DLD1 (cell line): ENCODE measurements at regions not wholly inside any gene's neighbourhood (a gene's known extent, or its start where the extent isn't known, plus 50 kb on each side); places are given as distances from the start of the nearest gene placed in this dataset.
"Not testable (repeated sequence)": the region's sequence is repeated elsewhere in the genome, so short reads cannot be mapped to it uniquely, and the experiment has no call there.

Experiments
- in situ Hi-C: cut with HindIII; loops from 2 replicates; pipeline ENCODE4 v1.10.0; 2017; ENCODE audit warnings: low sequenced_read_pairs

- in situ Hi-C loops = no loop called here
These were observed 1138.1 kb upstream of the CHAC2 start for GRCh38 chr2:52629531-52629930.

- in situ Hi-C loops = no loop called here
These were observed 1145.3 kb upstream of the CHAC2 start for GRCh38 chr2:52622266-52622665.

GRCh38 chr2:52613064-52613463 lies 1154.5 kb upstream of the CHAC2 start:
- in situ Hi-C loops = no loop called here

GRCh38 chr2:52611759-52612158 lies 1155.8 kb upstream of the CHAC2 start:
- in situ Hi-C loops = no loop called here

GRCh38 chr2:52608030-52608429 lies 1159.6 kb upstream of the CHAC2 start:
- in situ Hi-C loops = no loop called here

- in situ Hi-C loops = no loop called here
These were observed 1170.3 kb upstream of the CHAC2 start for GRCh38 chr2:52597346-52597745.

- in situ Hi-C loops = no loop called here
These were observed 1173.6 kb upstream of the CHAC2 start for GRCh38 chr2:52594026-52594425.

- in situ Hi-C loops = not testable (repeated sequence)
These were observed 1183.5 kb upstream of the CHAC2 start for GRCh38 chr2:52584071-52584470.

- in situ Hi-C loops = no loop called here
These were observed 1195.1 kb upstream of the CHAC2 start for GRCh38 chr2:52572469-52572894.

GRCh38 chr2:52571380-52572347 lies 1195.9 kb upstream of the CHAC2 start:
- in situ Hi-C loops = no loop called here

GRCh38 chr2:52570716-52571115 lies 1196.9 kb upstream of the CHAC2 start:
- in situ Hi-C loops = no loop called here

- in situ Hi-C loops = no loop called here
These were observed 1204.5 kb upstream of the CHAC2 start for GRCh38 chr2:52563151-52563550.

- in situ Hi-C loops = loop anchor here (5.0 kb wide), 1 partner anchor 36 kb away; no protein-coding TSS in a partner anchor
These were observed 1209.3 kb upstream of the CHAC2 start for GRCh38 chr2:52558265-52558664.

GRCh38 chr2:52542297-52542696 lies 1225.3 kb upstream of the CHAC2 start:
- in situ Hi-C loops = no loop called here

- in situ Hi-C loops = no loop called here
These were observed 1228.3 kb upstream of the CHAC2 start for GRCh38 chr2:52539026-52539970.

- in situ Hi-C loops = no loop called here
These were observed 1230.0 kb upstream of the CHAC2 start for GRCh38 chr2:52537588-52537987.

- in situ Hi-C loops = no loop called here
These were observed 1230.6 kb upstream of the CHAC2 start for GRCh38 chr2:52536929-52537460.

GRCh38 chr2:52532956-52533355 lies 1234.6 kb upstream of the CHAC2 start:
- in situ Hi-C loops = no loop called here

GRCh38 chr2:52526735-52527134 lies 1240.9 kb upstream of the CHAC2 start:
- in situ Hi-C loops = no loop called here

- in situ Hi-C loops = loop anchor here (5.0 kb wide), 1 partner anchor 37 kb away; no protein-coding TSS in a partner anchor
These were observed 1247.0 kb upstream of the CHAC2 start for GRCh38 chr2:52520644-52521043.

- in situ Hi-C loops = no loop called here
These were observed 1248.9 kb upstream of the CHAC2 start for GRCh38 chr2:52518678-52519077.
